Spleen (tissue), 7 donors: ENCODE measurements at regions not wholly inside any gene's neighbourhood (a gene's known extent, or its start where the extent isn't known, plus 50 kb on each side); places are given as distances from the start of the nearest gene placed in this dataset.

Experiments used
- POLR2AphosphoS5 ChIP-seq, 3 donors: sonication (generic); formaldehyde crosslinking; IDR thresholded peaks; one replicate each; pipeline ENCODE4 v1.5.1; 2017; ENCODE audit warnings: antibody characterized with exemption in 3 of 3
- TF ChIP-seq, protein P1 (sequence below), 11 experiments: fragments of 200-600 bp in 7 of 11; fragments of 450-650 bp in 4 of 11; sonication (generic) in 4 of 11; IDR thresholded peaks in 8 of 11; conservative IDR thresholded peaks in 3 of 11; 1 replicate in 7 of 11; 2 replicates in 4 of 11; pipeline versions ENCODE4 v1.4.0 to v1.8.0; 2016 to 2021; ENCODE audit warnings: antibody characterized with exemption in 11 of 11, inconsistent platforms in 4 of 11, mild to moderate bottlenecking in 1 of 11
- donor health status: DM: no; HTN: no; CAD: no; lungs with moderate emphysema.
- donor health status: DM: no; HTN: no; CAD: no.
- donor health status: DM: no; HTN: no; CAD: no.

DNA sequence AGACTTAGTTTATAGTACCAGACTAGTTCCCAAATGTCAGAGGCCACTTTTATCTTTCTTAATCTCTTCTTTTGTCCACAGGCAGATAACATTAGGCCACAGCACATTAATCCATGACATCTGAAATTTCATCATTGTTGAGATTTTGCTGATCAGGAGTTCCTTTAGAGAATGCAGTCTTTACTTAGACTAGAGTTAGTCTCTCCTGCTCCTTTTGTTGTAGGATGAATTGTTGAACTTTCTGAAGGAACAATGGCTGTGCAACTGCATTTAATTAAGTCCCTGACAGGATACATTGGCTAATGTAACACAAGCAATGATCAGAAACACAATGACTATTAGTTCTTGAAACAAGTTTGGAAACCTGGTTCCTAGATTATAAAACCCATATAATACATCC, 266.3 kb downstream of the PCDH20 start:
- TF ChIP-seq, protein P1, sequence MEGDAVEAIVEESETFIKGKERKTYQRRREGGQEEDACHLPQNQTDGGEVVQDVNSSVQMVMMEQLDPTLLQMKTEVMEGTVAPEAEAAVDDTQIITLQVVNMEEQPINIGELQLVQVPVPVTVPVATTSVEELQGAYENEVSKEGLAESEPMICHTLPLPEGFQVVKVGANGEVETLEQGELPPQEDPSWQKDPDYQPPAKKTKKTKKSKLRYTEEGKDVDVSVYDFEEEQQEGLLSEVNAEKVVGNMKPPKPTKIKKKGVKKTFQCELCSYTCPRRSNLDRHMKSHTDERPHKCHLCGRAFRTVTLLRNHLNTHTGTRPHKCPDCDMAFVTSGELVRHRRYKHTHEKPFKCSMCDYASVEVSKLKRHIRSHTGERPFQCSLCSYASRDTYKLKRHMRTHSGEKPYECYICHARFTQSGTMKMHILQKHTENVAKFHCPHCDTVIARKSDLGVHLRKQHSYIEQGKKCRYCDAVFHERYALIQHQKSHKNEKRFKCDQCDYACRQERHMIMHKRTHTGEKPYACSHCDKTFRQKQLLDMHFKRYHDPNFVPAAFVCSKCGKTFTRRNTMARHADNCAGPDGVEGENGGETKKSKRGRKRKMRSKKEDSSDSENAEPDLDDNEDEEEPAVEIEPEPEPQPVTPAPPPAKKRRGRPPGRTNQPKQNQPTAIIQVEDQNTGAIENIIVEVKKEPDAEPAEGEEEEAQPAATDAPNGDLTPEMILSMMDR (IDR thresholded peaks at IDR 0.05 in 8 of 11, conservative IDR thresholded peaks at IDR 0.05 in 3 of 11), result no peak
- TF ChIP-seq POLR2AphosphoS5 (IDR thresholded peaks at IDR 0.05), result no peak
